ENCODE measurements at regions not wholly inside any gene's neighbourhood (a gene's known extent, or its start where the extent isn't known, plus 50 kb on each side); places are given as distances from the start of the nearest gene placed in this dataset.

DNA sequence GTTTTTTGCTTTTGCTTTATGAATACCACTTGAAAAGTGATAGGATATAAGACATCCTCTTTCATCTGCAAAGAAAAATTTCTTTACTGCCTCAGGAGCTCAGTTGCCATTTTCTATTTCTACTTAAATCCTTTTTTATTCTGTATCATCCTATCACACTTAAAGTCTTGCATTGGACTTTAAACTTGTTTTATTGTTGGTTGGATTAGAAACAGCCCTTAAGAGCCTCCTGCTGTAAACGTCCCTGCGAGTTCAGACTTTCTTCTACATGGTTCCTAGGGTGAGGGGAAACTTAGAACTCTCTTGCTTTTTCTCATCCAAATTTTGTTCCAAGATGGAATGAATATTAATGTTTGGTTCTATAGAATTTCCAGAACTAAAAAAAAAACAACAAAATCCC, 234.3 kb downstream of the JRKL start:
- no peak for TF ChIP-seq TAF1 (conservative IDR thresholded peaks at IDR 0.05)
- TF ChIP-seq, protein P1, sequence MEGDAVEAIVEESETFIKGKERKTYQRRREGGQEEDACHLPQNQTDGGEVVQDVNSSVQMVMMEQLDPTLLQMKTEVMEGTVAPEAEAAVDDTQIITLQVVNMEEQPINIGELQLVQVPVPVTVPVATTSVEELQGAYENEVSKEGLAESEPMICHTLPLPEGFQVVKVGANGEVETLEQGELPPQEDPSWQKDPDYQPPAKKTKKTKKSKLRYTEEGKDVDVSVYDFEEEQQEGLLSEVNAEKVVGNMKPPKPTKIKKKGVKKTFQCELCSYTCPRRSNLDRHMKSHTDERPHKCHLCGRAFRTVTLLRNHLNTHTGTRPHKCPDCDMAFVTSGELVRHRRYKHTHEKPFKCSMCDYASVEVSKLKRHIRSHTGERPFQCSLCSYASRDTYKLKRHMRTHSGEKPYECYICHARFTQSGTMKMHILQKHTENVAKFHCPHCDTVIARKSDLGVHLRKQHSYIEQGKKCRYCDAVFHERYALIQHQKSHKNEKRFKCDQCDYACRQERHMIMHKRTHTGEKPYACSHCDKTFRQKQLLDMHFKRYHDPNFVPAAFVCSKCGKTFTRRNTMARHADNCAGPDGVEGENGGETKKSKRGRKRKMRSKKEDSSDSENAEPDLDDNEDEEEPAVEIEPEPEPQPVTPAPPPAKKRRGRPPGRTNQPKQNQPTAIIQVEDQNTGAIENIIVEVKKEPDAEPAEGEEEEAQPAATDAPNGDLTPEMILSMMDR (IDR thresholded peaks at IDR 0.05; ENCODE audit: low read depth, low read length, missing input control), result no peak
- TF ChIP-seq, protein P2, sequence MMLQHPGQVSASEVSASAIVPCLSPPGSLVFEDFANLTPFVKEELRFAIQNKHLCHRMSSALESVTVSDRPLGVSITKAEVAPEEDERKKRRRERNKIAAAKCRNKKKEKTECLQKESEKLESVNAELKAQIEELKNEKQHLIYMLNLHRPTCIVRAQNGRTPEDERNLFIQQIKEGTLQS (IDR thresholded peaks at IDR 0.05), result no peak
- TF ChIP-seq, protein P3, sequence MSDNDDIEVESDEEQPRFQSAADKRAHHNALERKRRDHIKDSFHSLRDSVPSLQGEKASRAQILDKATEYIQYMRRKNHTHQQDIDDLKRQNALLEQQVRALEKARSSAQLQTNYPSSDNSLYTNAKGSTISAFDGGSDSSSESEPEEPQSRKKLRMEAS (IDR thresholded peaks at IDR 0.05), result no peak
